Hepatocyte (in vitro differentiated cells): ENCODE measurements at regions not wholly inside any gene's neighbourhood (a gene's known extent, or its start where the extent isn't known, plus 50 kb on each side); places are given as distances from the start of the nearest gene placed in this dataset.

Experiments used
- EZH2phosphoT487 ChIP-seq: fragments of 200-600 bp; sonication (generic); IDR thresholded peaks from one replicate; pipeline ENCODE4 v1.6.1; 2018; ENCODE audit warnings: antibody characterized with exemption, mild to moderate bottlenecking, low read depth, moderate library complexity; ENCODE audit not compliant: unreplicated experiment, severe bottlenecking
- TF ChIP-seq, protein P1 (sequence below): fragments of 200-600 bp; sonication (generic); IDR thresholded peaks from 2 replicates; pipeline ENCODE4 v1.5.1; 2016; ENCODE audit warnings: antibody characterized with exemption, mild to moderate bottlenecking; ENCODE audit not compliant: poor library complexity

DNA sequence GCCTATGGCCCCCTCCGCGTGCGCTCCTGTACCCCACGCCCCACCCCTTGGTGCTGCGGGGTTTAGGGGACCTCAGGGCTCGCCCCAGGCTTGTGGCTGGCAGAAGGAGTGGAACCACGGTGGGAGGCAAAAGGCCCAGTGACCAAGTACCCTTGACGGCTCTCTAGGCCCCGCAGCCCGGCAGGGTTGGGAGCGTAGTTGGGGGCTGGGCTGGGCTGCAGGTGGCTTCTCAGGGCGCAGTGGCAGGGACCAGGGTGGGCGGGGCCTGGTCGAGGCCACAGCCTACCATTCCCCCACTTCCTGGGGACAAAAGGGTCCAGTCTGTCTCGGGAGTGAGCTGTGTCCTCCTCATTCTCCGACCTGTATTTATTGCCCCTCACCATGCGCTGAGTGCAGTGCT is 124.9 kb downstream of the RBFOX3 start:
- no peak for TF ChIP-seq EZH2phosphoT487
- TF ChIP-seq, protein P1, sequence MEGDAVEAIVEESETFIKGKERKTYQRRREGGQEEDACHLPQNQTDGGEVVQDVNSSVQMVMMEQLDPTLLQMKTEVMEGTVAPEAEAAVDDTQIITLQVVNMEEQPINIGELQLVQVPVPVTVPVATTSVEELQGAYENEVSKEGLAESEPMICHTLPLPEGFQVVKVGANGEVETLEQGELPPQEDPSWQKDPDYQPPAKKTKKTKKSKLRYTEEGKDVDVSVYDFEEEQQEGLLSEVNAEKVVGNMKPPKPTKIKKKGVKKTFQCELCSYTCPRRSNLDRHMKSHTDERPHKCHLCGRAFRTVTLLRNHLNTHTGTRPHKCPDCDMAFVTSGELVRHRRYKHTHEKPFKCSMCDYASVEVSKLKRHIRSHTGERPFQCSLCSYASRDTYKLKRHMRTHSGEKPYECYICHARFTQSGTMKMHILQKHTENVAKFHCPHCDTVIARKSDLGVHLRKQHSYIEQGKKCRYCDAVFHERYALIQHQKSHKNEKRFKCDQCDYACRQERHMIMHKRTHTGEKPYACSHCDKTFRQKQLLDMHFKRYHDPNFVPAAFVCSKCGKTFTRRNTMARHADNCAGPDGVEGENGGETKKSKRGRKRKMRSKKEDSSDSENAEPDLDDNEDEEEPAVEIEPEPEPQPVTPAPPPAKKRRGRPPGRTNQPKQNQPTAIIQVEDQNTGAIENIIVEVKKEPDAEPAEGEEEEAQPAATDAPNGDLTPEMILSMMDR: no peak
